ENCODE measurements at regions not wholly inside any gene's neighbourhood (a gene's known extent, or its start where the extent isn't known, plus 50 kb on each side); places are given as distances from the start of the nearest gene placed in this dataset.

DNA sequence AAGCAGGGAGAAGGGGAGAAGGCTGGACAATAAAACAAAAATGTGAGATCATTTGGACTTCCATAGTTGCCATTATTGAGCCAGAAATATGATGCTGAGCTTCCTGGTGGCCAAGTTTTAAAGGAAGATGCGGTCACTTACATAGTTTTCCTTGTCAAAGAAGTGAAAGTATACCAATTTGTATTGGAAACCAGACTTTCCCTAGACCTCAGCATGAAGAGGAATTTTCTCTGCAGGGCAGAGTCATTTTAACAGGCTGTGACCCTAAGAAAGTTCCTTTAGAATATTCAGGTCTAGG is 111.0 kb downstream of the GATA6 start:
- Histone ChIP-seq H3K27ac (no peak overlapping the region), H3K4me3 (no peak overlapping the region)
- no peak for DNase-seq (ENCODE audit: low spot score)
- TF ChIP-seq, protein P1, sequence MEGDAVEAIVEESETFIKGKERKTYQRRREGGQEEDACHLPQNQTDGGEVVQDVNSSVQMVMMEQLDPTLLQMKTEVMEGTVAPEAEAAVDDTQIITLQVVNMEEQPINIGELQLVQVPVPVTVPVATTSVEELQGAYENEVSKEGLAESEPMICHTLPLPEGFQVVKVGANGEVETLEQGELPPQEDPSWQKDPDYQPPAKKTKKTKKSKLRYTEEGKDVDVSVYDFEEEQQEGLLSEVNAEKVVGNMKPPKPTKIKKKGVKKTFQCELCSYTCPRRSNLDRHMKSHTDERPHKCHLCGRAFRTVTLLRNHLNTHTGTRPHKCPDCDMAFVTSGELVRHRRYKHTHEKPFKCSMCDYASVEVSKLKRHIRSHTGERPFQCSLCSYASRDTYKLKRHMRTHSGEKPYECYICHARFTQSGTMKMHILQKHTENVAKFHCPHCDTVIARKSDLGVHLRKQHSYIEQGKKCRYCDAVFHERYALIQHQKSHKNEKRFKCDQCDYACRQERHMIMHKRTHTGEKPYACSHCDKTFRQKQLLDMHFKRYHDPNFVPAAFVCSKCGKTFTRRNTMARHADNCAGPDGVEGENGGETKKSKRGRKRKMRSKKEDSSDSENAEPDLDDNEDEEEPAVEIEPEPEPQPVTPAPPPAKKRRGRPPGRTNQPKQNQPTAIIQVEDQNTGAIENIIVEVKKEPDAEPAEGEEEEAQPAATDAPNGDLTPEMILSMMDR (IDR thresholded peaks at IDR 0.05), result no peak

DNA sequence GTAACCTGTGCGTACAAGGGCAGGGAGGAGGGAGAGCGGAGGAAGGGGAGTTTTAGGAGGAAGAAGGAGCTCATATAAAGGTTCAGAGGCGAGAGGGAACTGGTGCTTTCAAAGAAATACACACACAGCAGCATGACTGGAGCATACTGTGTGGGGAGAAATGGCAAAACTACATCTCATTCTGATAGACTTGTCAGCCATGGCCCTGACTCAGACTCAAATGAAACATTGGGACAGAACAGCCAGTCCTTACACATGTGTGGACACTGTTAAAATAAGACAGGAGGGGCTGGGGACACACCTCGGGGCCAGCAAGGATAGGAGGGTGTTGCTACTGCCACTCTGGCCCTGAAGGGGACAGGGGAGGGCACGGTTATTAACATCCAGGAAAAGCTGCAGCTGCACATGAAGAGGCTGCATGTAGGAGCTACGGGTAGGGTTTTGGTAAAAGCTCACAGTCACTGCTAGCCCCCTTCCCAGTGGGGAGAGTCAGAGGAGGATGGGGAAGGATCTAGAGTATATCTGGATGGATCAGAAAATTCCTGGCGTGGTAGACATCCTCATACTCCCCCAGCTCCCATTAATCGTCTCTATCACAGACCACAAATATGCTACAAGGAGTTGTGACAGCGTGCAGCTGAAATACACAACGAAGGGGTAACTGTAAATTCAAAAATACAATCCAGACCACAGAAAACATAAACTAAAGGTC is 110.5 kb downstream of the GATA6 start:
- TF ChIP-seq, protein P1 (IDR thresholded peaks at IDR 0.05), result no peak
- no peak for DNase-seq (ENCODE audit: low spot score)
- H3K27ac ChIP-seq, result no peak overlapping the region

DNA sequence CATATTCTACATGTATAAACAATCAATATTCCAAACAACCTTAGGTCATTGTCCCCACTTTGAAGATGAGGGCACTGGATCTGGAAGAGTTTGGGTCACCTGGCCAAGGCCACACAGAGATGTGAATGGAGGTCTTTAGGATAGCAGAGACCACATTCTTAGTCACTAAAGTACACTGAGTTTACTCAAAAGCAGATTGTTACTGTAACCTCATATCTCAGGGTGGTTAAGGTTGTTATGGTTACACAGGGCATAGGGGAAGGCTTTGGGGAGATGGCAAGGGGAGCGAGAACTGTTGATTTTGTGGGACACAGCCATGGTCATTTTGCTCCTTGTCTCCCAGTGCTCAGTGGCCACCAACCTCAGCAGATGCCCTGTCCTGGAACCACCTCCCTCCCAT is 109.4 kb downstream of the GATA6 start:
- DNase-seq (ENCODE audit: low spot score), result no peak
- TF ChIP-seq, protein P1 (IDR thresholded peaks at IDR 0.05), result no peak
- Histone ChIP-seq H3K27ac (no peak overlapping the region), H3K4me3 (no peak overlapping the region)

More for the DNA sequence above, 110.5 kb downstream of the GATA6 start:
- H3K4me3 ChIP-seq, result no peak overlapping the region

DNA sequence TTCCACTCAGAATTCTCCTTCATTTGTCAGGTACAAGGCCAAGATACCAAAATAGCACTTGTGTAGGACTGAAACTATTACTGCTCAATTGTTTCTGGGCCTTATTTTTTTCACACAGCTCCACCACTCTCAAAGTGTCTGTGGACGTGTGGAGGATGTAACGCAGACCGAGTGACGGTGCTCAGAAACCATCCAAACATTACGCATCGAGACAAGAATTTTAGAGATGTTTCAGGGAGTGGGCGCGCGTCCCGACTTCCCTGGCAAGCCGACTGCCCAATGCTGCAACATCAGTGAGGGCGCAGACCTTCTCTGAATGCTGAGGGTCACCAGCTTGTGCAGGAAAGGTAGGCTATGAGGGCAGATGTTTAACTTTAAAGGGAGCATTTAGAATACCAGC is 108.4 kb downstream of the GATA6 start:
- no peak for DNase-seq (ENCODE audit: low spot score)
- TF ChIP-seq, protein P1 (IDR thresholded peaks at IDR 0.05), result no peak
- no peak overlapping the region for H3K27ac ChIP-seq

DNA sequence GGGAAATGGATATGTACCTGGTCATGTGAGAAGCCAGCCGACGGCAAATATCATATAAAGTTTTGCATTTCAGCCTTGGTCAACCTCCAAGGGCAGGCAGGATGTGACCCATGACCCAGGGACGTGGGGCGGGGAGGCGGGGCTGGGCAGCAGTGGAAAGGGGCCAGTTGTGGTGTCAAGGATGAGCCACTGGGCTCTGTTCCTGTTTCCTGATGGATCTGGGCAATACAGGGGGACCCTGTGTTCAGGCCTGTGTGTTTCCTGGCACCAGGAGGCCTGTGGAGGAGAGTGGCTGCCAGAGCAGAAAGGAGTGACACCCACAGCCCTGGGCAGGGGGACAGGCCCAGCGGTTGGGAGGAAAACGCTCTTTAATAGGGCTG is 106.9 kb downstream of the GATA6 start:
- TF ChIP-seq, protein P1 (IDR thresholded peaks at IDR 0.05), result no peak
- no peak overlapping the region for H3K27ac ChIP-seq
- no peak for DNase-seq (ENCODE audit: low spot score)
- no peak overlapping the region for H3K4me3 ChIP-seq

More for the DNA sequence above, 108.4 kb downstream of the GATA6 start:
- H3K4me3 ChIP-seq, result no peak overlapping the region

DNA sequence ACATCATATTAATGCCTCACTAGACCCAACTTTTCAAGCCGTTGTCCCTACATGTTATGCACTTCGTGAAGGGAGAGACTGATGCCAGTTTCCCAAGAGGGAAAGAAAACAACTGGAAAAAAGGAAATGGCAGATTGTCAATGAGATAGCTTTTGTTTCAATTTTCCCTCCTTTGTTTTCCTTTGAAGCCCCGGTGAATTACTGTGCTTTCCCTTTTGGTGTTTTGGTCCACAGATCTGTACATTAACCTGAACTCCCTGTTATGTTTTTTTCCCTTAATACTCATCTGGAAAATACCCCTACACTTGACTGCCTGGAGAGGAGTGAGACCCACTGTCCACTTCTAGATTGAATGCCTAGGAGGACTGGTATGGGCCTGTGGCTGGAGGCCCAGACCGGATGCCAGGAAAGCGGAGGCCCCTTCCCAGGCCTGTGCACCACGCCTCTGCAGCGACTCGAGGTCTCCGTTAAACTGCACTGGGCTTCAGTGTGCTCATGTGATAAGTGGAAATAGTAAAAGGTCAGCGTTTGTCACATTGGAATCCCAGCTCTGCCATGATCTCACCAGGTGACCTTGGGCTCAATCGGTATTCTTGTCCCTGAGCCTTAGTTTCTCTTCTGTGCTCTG is 106.4 kb downstream of the GATA6 start:
- Histone ChIP-seq H3K4me3 (no peak overlapping the region), H3K27ac (no peak overlapping the region)
- TF ChIP-seq, protein P1 (IDR thresholded peaks at IDR 0.05), result no peak
- no peak for DNase-seq (ENCODE audit: low spot score)
